GM19035 (cell line): ENCODE measurements at regions not wholly inside any gene's neighbourhood (a gene's known extent, or its start where the extent isn't known, plus 50 kb on each side); places are given as distances from the start of the nearest gene placed in this dataset.

Source experiments
- ATAC-seq: cut with Tn5 transposase; IDR thresholded peaks from one replicate; pipeline ENCODE4 v1.9.1; 2021; ENCODE audit not compliant: unreplicated experiment

GRCh38 chr3:147925272-147925671 is 516.1 kb downstream of the ZIC1 start:
- no peak for ATAC-seq

- no peak for ATAC-seq
Measured at GRCh38 chr3:147930232-147930807, 521.2 kb downstream of the ZIC1 start.

GRCh38 chr3:147934451-147935180 is 525.5 kb downstream of the ZIC1 start:
- ATAC-seq: no peak

GRCh38 chr3:147937341-147937740 is 528.2 kb downstream of the ZIC1 start:
- no peak for ATAC-seq

- no peak for ATAC-seq
Measured at GRCh38 chr3:147937891-147938290, 528.7 kb downstream of the ZIC1 start.

GRCh38 chr3:147939425-147939824 is 530.3 kb downstream of the ZIC1 start:
- ATAC-seq: no peak

- ATAC-seq: no peak
Measured at GRCh38 chr3:147939839-147940238, 530.7 kb downstream of the ZIC1 start.

- ATAC-seq: no peak
Measured at GRCh38 chr3:147940405-147941193, 531.4 kb downstream of the ZIC1 start.

- ATAC-seq: no peak
Measured at GRCh38 chr3:147941969-147942368, 532.8 kb downstream of the ZIC1 start.

GRCh38 chr3:147943265-147943945 is 534.2 kb downstream of the ZIC1 start:
- no peak for ATAC-seq

- peak; percentile 60 for ATAC-seq
Measured at GRCh38 chr3:147945968-147946519, 536.9 kb downstream of the ZIC1 start.

- no peak for ATAC-seq
Measured at GRCh38 chr3:147956615-147957014, 547.5 kb downstream of the ZIC1 start.

- ATAC-seq: no peak
Measured at GRCh38 chr3:147958754-147959153, 549.6 kb downstream of the ZIC1 start.

GRCh38 chr3:147960786-147961185 is 551.6 kb downstream of the ZIC1 start:
- ATAC-seq: no peak

- no peak for ATAC-seq
Measured at GRCh38 chr3:147962408-147963164, 553.4 kb downstream of the ZIC1 start.

- ATAC-seq: no peak
Measured at GRCh38 chr3:147963711-147964110, 554.5 kb downstream of the ZIC1 start.

GRCh38 chr3:147975165-147975564 is 566.0 kb downstream of the ZIC1 start:
- ATAC-seq: no peak

- ATAC-seq: no peak
Measured at GRCh38 chr3:147977001-147977400, 567.8 kb downstream of the ZIC1 start.

GRCh38 chr3:147987549-147987948 is 578.4 kb downstream of the ZIC1 start:
- ATAC-seq: no peak

- no peak for ATAC-seq
Measured at GRCh38 chr3:147989344-147989743, 580.2 kb downstream of the ZIC1 start.
